Kidney (tissue), 13 donors: ENCODE measurements at regions not wholly inside any gene's neighbourhood (a gene's known extent, or its start where the extent isn't known, plus 50 kb on each side); places are given as distances from the start of the nearest gene placed in this dataset.

Source experiments
- DNase-seq, 5 donors: peaks; one replicate each; pipeline ENCODE4 v3.0.0-alpha.2; 2013 to 2020
- FAIRE-seq: peaks from 2 replicates; lab custom pipeline; 2012; peaks lifted over from hg19 to GRCh38; lab: Jason Lieb, UNC
- H3K27ac ChIP-seq, 2 donors: one replicate each; pipeline ENCODE4 v1.7.0; 2013; ENCODE audit warnings: low read depth in 2 of 2, low read length in 2 of 2, inconsistent platforms in 1 of 2
- H3K27me3 ChIP-seq: one replicate; pipeline ENCODE4 v1.7.1; 2013; ENCODE audit warnings: low read length, inconsistent platforms; ENCODE audit not compliant: control insufficient read depth, insufficient read depth
- H3K36me3 ChIP-seq, 3 donors: one replicate each; pipeline versions ENCODE4 v1.7.0 to v1.7.1; 2013; ENCODE audit warnings: low read length in 3 of 3, control low read depth in 1 of 3, inconsistent platforms in 1 of 3; ENCODE audit not compliant: insufficient read depth in 3 of 3, control insufficient read depth in 2 of 3
- H3K4me1 ChIP-seq, 3 donors: one replicate each; pipeline versions ENCODE4 v1.7.0 to v1.7.1; 2013; ENCODE audit warnings: low read length in 3 of 3, inconsistent platforms in 1 of 3, low read depth in 1 of 3; ENCODE audit not compliant: control insufficient read depth in 2 of 3, insufficient read depth in 2 of 3
- H3K4me3 ChIP-seq, 3 donors: one replicate each; pipeline versions ENCODE4 v1.7.0 to v1.8.1; 2013; ENCODE audit warnings: low read length in 3 of 3, control low read depth in 1 of 3, inconsistent platforms in 1 of 3
- H3K9ac ChIP-seq, 3 donors: one replicate each; pipeline versions ENCODE4 v1.7.0 to v1.7.1; 2013; ENCODE audit warnings: low read length in 3 of 3, control low read depth in 1 of 3, inconsistent platforms in 1 of 3
- H3K9me3 ChIP-seq, 3 donors: one replicate each; pipeline versions ENCODE4 v1.7.0 to v1.7.1; 2013; ENCODE audit warnings: low read length in 3 of 3, control low read depth in 1 of 3, inconsistent platforms in 1 of 3; ENCODE audit not compliant: control insufficient read depth in 2 of 3, insufficient read depth in 1 of 3
- intact Hi-C: fragments of 100-400 bp; cut with DNase I; formaldehyde crosslinking; loops from one replicate; pipeline ENCODE4 v1.11.1; 2022
- TF ChIP-seq, protein P1 (sequence below): IDR thresholded peaks from 3 replicates; pipeline ENCODE4 v1.5.1; 2012; ENCODE audit warnings: mild to moderate bottlenecking, moderate library complexity, borderline replicate concordance; ENCODE audit not compliant: insufficient read depth; ENCODE audit errors: extremely low read depth
- donor health status: control.
- donor health status: control.
- donor health status: control.
- donor health status: control.
- donor health status: control.
- donor health status: DM: yes; HTN: yes; CAD: no.
- donor health status: Normal renal cell carcinoma (clear cell type).

- Histone ChIP-seq H3K4me1 (no peaks in the 10 kb centered on the region), H3K27ac (no peak overlapping the region), H3K9ac (no peak overlapping the region), H3K27me3 (no peaks in the 10 kb centered on the region), H3K9me3 (no peaks in the 10 kb centered on the region), H3K4me3 (no peak overlapping the region), H3K36me3 (no peaks in the 10 kb centered on the region)
- DNase-seq, result no peak
- intact Hi-C loops, result no loop called here
- TF ChIP-seq, protein P1, sequence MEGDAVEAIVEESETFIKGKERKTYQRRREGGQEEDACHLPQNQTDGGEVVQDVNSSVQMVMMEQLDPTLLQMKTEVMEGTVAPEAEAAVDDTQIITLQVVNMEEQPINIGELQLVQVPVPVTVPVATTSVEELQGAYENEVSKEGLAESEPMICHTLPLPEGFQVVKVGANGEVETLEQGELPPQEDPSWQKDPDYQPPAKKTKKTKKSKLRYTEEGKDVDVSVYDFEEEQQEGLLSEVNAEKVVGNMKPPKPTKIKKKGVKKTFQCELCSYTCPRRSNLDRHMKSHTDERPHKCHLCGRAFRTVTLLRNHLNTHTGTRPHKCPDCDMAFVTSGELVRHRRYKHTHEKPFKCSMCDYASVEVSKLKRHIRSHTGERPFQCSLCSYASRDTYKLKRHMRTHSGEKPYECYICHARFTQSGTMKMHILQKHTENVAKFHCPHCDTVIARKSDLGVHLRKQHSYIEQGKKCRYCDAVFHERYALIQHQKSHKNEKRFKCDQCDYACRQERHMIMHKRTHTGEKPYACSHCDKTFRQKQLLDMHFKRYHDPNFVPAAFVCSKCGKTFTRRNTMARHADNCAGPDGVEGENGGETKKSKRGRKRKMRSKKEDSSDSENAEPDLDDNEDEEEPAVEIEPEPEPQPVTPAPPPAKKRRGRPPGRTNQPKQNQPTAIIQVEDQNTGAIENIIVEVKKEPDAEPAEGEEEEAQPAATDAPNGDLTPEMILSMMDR, result no peak
- no peak for FAIRE-seq
Measured at GRCh38 chr6:126779331-126779730, 339.1 kb upstream of the RSPO3 start.

DNA sequence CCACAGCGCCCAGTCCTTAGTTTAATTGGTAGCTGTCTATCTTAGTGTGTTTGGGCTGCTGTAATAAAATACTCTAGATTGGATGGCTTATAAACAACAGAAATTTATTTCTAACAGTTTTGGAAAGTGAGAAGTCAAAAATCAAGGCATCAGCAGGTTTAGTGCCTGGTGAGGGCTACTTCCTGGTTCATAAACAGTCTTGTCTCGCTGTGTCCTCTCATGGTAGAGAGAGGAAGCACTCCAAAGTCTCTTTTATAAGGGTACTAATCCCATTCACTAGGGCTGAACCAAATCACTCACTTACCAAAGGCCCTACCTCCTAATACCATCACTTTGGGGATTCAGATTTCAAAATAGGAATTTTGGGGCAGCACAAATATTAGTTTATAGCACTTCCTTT, 336.9 kb upstream of the RSPO3 start:
- TF ChIP-seq, protein P1, result no peak
- intact Hi-C loops, result no loop called here
- H3K4me3 ChIP-seq, result no peak overlapping the region

GRCh38 chr6:126784161-126784790, 334.2 kb upstream of the RSPO3 start:
- Histone ChIP-seq H3K4me3 (no peak overlapping the region), H3K36me3 (no peaks in the 10 kb centered on the region), H3K27me3 (no peaks in the 10 kb centered on the region), H3K27ac (no peak overlapping the region), H3K9ac (no peak overlapping the region), H3K4me1 (no peaks in the 10 kb centered on the region), H3K9me3 (no peaks in the 10 kb centered on the region)
- TF ChIP-seq, protein P1, result no peak
- intact Hi-C loops, result no loop called here
- FAIRE-seq (no peak), DNase-seq (no peak)

More for the DNA sequence above, 336.9 kb upstream of the RSPO3 start:
- Histone ChIP-seq H3K9me3 (no peaks in the 10 kb centered on the region), H3K27me3 (no peaks in the 10 kb centered on the region), H3K36me3 (no peaks in the 10 kb centered on the region), H3K4me1 (no peaks in the 10 kb centered on the region), H3K9ac (no peak overlapping the region), H3K27ac (no peak overlapping the region)
- FAIRE-seq, result no peak
- no peak for DNase-seq

DNA sequence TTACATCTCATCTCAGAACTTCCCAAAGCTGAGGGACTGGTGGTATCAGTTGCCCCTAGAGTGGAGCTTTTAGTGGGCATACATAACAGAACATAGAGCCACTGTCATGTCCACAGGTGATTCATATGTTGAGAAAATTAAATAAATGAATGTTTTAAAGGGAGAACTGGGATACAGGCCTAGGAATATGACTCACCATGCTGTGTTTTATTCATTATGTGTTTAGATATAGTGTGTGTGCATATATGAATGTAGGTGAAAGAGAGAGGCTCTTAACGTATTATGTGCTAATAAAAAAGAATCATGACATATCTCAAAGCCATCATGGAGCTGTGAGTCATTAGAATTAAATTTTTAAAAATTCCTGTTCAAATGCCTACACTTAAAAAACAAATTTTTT, 332.2 kb upstream of the RSPO3 start:
- Histone ChIP-seq H3K27ac (no peak overlapping the region), H3K9ac (no peak overlapping the region), H3K9me3 (no peaks in the 10 kb centered on the region), H3K27me3 (no peaks in the 10 kb centered on the region), H3K4me1 (no peaks in the 10 kb centered on the region), H3K4me3 (no peak overlapping the region), H3K36me3 (no peaks in the 10 kb centered on the region)
- DNase-seq, result no peak
- intact Hi-C loops, result no loop called here
- TF ChIP-seq, protein P1, result no peak
- no peak for FAIRE-seq
